ENCODE measurements at regions not wholly inside any gene's neighbourhood (a gene's known extent, or its start where the extent isn't known, plus 50 kb on each side); places are given as distances from the start of the nearest gene placed in this dataset.

- TF ChIP-seq POLR2A (IDR thresholded peaks at IDR 0.05) = no peak
- TF ChIP-seq CTCF (IDR thresholded peaks at IDR 0.05) = no peak
Measured at GRCh38 chr1:115218034-115218405, 120.0 kb downstream of the NGF start.

Measured in uterus (tissue), 2 donors.